Peyer's patch (tissue), 4 donors: ENCODE measurements at regions not wholly inside any gene's neighbourhood (a gene's known extent, or its start where the extent isn't known, plus 50 kb on each side); places are given as distances from the start of the nearest gene placed in this dataset.

Source experiments
- CTCF ChIP-seq, 6 experiments: fragments of 450-650 bp in 4 of 6; fragments of 200-600 bp in 2 of 6; sonication (generic) in 1 of 6; IDR thresholded peaks; one replicate each; pipeline ENCODE4 v1.5.1; 2017 to 2019; ENCODE audit warnings: antibody characterized with exemption in 6 of 6, mild to moderate bottlenecking in 3 of 6, moderate library complexity in 1 of 6
- POLR2A ChIP-seq, 2 donors: fragments of 450-650 bp; IDR thresholded peaks; one replicate each; pipeline ENCODE4 v1.5.1; 2017; ENCODE audit warnings: antibody characterized with exemption in 2 of 2, mild to moderate bottlenecking in 2 of 2, moderate library complexity in 2 of 2

- TF ChIP-seq CTCF (IDR thresholded peaks at IDR 0.05), result no peak
- no peak for TF ChIP-seq POLR2A (IDR thresholded peaks at IDR 0.05)
Measured at GRCh38 chr10:125401462-125401861, 241.1 kb upstream of the CTBP2 start.
